K562 (cell line): ENCODE measurements at regions not wholly inside any gene's neighbourhood (a gene's known extent, or its start where the extent isn't known, plus 50 kb on each side); places are given as distances from the start of the nearest gene placed in this dataset.

Source experiments
- ATAC-seq: fragments of 200-7000 bp; cut with Tn5 transposase; 3 replicates; pipeline ENCODE4 v1.9.1; 2020; ENCODE audit warnings: moderate library complexity
- BruUV-seq: library from RNA; stranded (reverse); fragments of 400-500 nt; replicated peaks from 2 replicates; lab custom pipeline; 2021; lab: Mats Ljungman, UMichigan
- CTCF ChIA-PET: fragments of 300-600 bp; formaldehyde crosslinking; extraction: SDS; loops from one replicate; lab custom pipeline; 2021; ENCODE audit warnings: low intra/inter-chr PET ratio; lab: Yijun Ruan, JAX
- POLR2A ChIA-PET: fragments of 300-600, 350-650 bp; sonication (Branson Sonifier 250); formaldehyde crosslinking; extraction: SDS; loops from one replicate; lab custom pipeline; 2021; ENCODE audit warnings: antibody characterized with exemption, inconsistent platforms; lab: Yijun Ruan, JAX
- DNase-seq, 4 experiments: peaks; one replicate each; pipeline versions ENCODE4 v3.0.0 to v3.0.0-alpha.2; 2011 to 2018; ENCODE audit warnings: low spot score in 3 of 4, mixed read lengths in 3 of 4; ENCODE audit errors: extremely low read depth in 1 of 4
- FAIRE-seq: peaks from 2 replicates; lab custom pipeline; 2011; peaks lifted over from hg19 to GRCh38; lab: Jason Lieb, UNC
- H2AFZ ChIP-seq: 2 replicates; pipeline ENCODE4 v1.6.0; 2011; ENCODE audit warnings: low read depth, low read length, control low read depth, inconsistent platforms
- H3K27ac ChIP-seq: fragments of 200-600 bp; 3 replicates; pipeline ENCODE4 v1.8.0; 2011; ENCODE audit warnings: low read depth, mild to moderate bottlenecking, control low read depth, inconsistent platforms, low read length, moderate library complexity, mixed read lengths; ENCODE audit errors: extremely low read depth
- H3K27me3 ChIP-seq, 2 experiments: fragments of 300-600 bp in 1 of 2; 2 replicates in 1 of 2; 3 replicates in 1 of 2; pipeline versions ENCODE4 v1.6.0 to v1.8.0; 2011; ENCODE audit warnings: inconsistent platforms in 2 of 2, low read length in 2 of 2, mild to moderate bottlenecking in 1 of 2, mixed read lengths in 1 of 2, moderate library complexity in 1 of 2; ENCODE audit not compliant: control insufficient read depth in 2 of 2, insufficient read depth in 2 of 2
- H3K36me3 ChIP-seq: fragments of 300-600 bp; 3 replicates; pipeline ENCODE4 v1.8.0; 2011; ENCODE audit warnings: mild to moderate bottlenecking, low read length, inconsistent platforms; ENCODE audit not compliant: control insufficient read depth, insufficient read depth
- H3K4me1 ChIP-seq, 2 experiments: fragments of 200-600 bp in 1 of 2; replicated peaks in 1 of 2; 2 replicates in 1 of 2; 3 replicates in 1 of 2; pipeline versions ENCODE4 v1.5.1 to v1.8.0; 2011; ENCODE audit warnings: inconsistent platforms in 2 of 2, low read length in 2 of 2, mild to moderate bottlenecking in 1 of 2, mixed read lengths in 1 of 2, moderate library complexity in 1 of 2; ENCODE audit not compliant: control insufficient read depth in 2 of 2, insufficient read depth in 2 of 2
- H3K4me2 ChIP-seq: 2 replicates; pipeline ENCODE4 v1.6.1; 2011; ENCODE audit warnings: low read length, control low read depth, inconsistent platforms, mixed read lengths; ENCODE audit not compliant: insufficient read depth
- H3K4me3 ChIP-seq: fragments of 200-600 bp; sonication (generic), shearing (Covaris generic); 2 replicates; pipeline ENCODE4 v1.5.1; 2016; ENCODE audit warnings: control low read depth, inconsistent platforms
- H3K79me2 ChIP-seq: fragments of 200-600 bp; 3 replicates; pipeline ENCODE4 v1.8.0; 2011; ENCODE audit warnings: low read length, inconsistent platforms; ENCODE audit not compliant: control insufficient read depth, insufficient read depth
- H3K9ac ChIP-seq, 2 experiments: 2 replicates each; pipeline versions ENCODE4 v1.6.0 to v1.6.1; 2011; ENCODE audit warnings: low read depth in 2 of 2, low read length in 2 of 2, control low read depth in 1 of 2, inconsistent platforms in 1 of 2, mild to moderate bottlenecking in 1 of 2, mixed read lengths in 1 of 2; ENCODE audit not compliant: insufficient read depth in 1 of 2
- H3K9me1 ChIP-seq: one replicate; pipeline ENCODE4 v1.6.0; 2011; ENCODE audit warnings: inconsistent platforms, mild to moderate bottlenecking, low read length, moderate library complexity; ENCODE audit not compliant: control insufficient read depth, insufficient read depth
- H3K9me3 ChIP-seq: replicated peaks from 2 replicates; pipeline ENCODE4 v1.5.1; 2011; ENCODE audit warnings: low read depth, low read length, inconsistent platforms; ENCODE audit not compliant: control insufficient read depth, insufficient read depth
- H4K20me1 ChIP-seq: replicated peaks from 2 replicates; pipeline ENCODE4 v1.6.1; 2011; ENCODE audit warnings: low read length, inconsistent platforms, mixed read lengths; ENCODE audit not compliant: control insufficient read depth, insufficient read depth
- ATF2 ChIP-seq: sonication (generic); formaldehyde crosslinking; IDR thresholded peaks from 2 replicates; pipeline ENCODE4 v1.8.1; 2022; ENCODE audit warnings: missing genetic modification reagents
- CBFA2T3 ChIP-seq: fragments of 450-650 bp; IDR thresholded peaks from 2 replicates; pipeline ENCODE4 v1.6.1; 2017
- HDAC3 ChIP-seq: fragments of 450-650 bp; IDR thresholded peaks from 2 replicates; pipeline ENCODE4 v1.6.1; 2018; ENCODE audit warnings: borderline replicate concordance, mild to moderate bottlenecking, moderate library complexity; ENCODE audit not compliant: partially characterized antibody
- STAG1 ChIP-seq: sonication (generic); formaldehyde crosslinking; IDR thresholded peaks from 2 replicates; pipeline ENCODE4 v1.5.0; 2020; ENCODE audit warnings: missing genetic modification reagents, borderline replicate concordance
- ZNF507 ChIP-seq: conservative IDR thresholded peaks from 2 replicates; pipeline ENCODE4 v1.6.1; 2017; ENCODE audit warnings: missing genetic modification characterization, missing compliant biosample characterization
- ZNF57 ChIP-seq: fragments of 450-650 bp; formaldehyde crosslinking; IDR thresholded peaks from 2 replicates; pipeline ENCODE4 v1.4.0; 2020; ENCODE audit warnings: mild to moderate bottlenecking, moderate library complexity
- ZNF699 ChIP-seq: fragments of 250-450 bp; sonication (Bioruptor Pico); IDR thresholded peaks from 2 replicates; pipeline ENCODE4 v1.8.0; 2021; ENCODE audit warnings: mild to moderate bottlenecking, moderate library complexity; ENCODE audit not compliant: insufficient replicate concordance
- WGBS: fragments of 100-300 bp; shearing (Covaris generic); methylation state at CpG from one replicate; pipeline ENCODE4 v1.1.6; 2016; ENCODE audit warnings: low coverage, mixed read lengths; ENCODE audit not compliant: insufficient coverage; ENCODE audit errors: missing lambda C conversion rate; 5-methylcytosine and 5-hydroxymethylcytosine counted together
- in situ Hi-C: fragments of 300-500 bp; cut with MboI; formaldehyde crosslinking; loops from 4 replicates; pipeline ENCODE4 v1.15.0; 2018; ENCODE audit warnings: inconsistent platforms, mixed read lengths
- intact Hi-C: fragments of 100-400 bp; cut with micrococcal nuclease; formaldehyde crosslinking; loops from 2 replicates; pipeline ENCODE4 v1.14.2; 2022
- TF ChIP-seq, protein P1 (sequence below): fragments of 250-450 bp; sonication (Bioruptor Pico); IDR thresholded peaks from 2 replicates; pipeline ENCODE4 v1.8.0; 2022; ENCODE audit warnings: inconsistent platforms, mild to moderate bottlenecking, moderate library complexity, borderline replicate concordance

- TF ChIP-seq, protein P1, sequence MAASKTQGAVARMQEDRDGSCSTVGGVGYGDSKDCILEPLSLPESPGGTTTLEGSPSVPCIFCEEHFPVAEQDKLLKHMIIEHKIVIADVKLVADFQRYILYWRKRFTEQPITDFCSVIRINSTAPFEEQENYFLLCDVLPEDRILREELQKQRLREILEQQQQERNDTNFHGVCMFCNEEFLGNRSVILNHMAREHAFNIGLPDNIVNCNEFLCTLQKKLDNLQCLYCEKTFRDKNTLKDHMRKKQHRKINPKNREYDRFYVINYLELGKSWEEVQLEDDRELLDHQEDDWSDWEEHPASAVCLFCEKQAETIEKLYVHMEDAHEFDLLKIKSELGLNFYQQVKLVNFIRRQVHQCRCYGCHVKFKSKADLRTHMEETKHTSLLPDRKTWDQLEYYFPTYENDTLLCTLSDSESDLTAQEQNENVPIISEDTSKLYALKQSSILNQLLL, result no peak
- TF ChIP-seq CBFA2T3, result no peak
- no peak for TF ChIP-seq ZNF699 (CRISPR knock-in tag)
- no peak for TF ChIP-seq ZNF507 (tag)
- no peak for TF ChIP-seq HDAC3
Observed at GRCh38 chr10:36636285-36636839, 489.0 kb upstream of the ANKRD30A start (continued).

DNA sequence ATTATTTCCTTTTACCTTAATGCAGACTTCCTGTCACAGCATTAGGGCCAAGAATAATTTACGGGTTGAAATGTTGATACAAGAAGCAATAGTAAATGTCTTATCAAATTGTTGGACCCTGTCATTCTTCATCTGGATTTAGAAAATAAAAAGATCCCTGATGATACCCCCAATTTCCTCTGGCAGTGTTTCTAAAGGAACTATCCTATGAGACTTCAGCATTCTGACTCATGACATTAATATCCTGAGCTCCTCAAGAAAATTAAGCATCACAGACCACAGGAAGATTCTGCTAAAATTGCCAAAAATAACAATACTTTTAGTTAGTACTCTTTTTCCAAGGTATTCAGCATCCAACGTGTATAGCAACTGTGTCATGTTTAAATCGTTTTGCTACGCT, 490.5 kb upstream of the ANKRD30A start:
- DNase-seq, result no peak
- intact Hi-C loops (no loop called here), in situ Hi-C loops (no loop called here)
- no peak for FAIRE-seq
- no peaks in the 10 kb centered on the region for H3K9me3 ChIP-seq
- ATAC-seq, result no peak
- no peaks in the 10 kb centered on the region for H3K4me1 ChIP-seq
- no peaks in the 10 kb centered on the region for H3K27me3 ChIP-seq
- H3K4me3 ChIP-seq, result no peak overlapping the region
- POLR2A ChIA-PET, result interaction anchor here (0.6 kb wide), 1 partner anchor 143 kb away, joined by 5 read pairs; no protein-coding TSS in a partner anchor
- CTCF ChIA-PET, result no interaction called here
- no peaks in the 10 kb centered on the region for H3K36me3 ChIP-seq
- no peak overlapping the region for H3K9ac ChIP-seq
- no peak overlapping the region for H2AFZ ChIP-seq
- TF ChIP-seq ATF2 (CRISPR knock-in tag), result no peak
- no peak for TF ChIP-seq ZNF57 (CRISPR knock-in tag)
- TF ChIP-seq STAG1 (CRISPR knock-in tag), result no peak
- no peaks in the 10 kb centered on the region for H3K79me2 ChIP-seq
- no peak overlapping the region for H3K4me2 ChIP-seq
- WGBS, result 0% methylated on average over 4 of the region's 4 CpGs
- BruUV-seq, result no TSS peak
- H3K27ac ChIP-seq, result no peak overlapping the region
- no peaks in the 10 kb centered on the region for H3K9me1 ChIP-seq
- H4K20me1 ChIP-seq, result no peaks in the 10 kb centered on the region
